GM12878 (cell line): ENCODE measurements at regions not wholly inside any gene's neighbourhood (a gene's known extent, or its start where the extent isn't known, plus 50 kb on each side); places are given as distances from the start of the nearest gene placed in this dataset.

Experiments used
- ATAC-seq: fragments of 200-7000 bp; cut with Tn5 transposase; 3 replicates; pipeline ENCODE4 v1.9.1; 2020; ENCODE audit warnings: mild to moderate bottlenecking, moderate library complexity
- BruUV-seq: library from RNA; stranded (reverse); fragments of 400-500 nt; replicated peaks from 2 replicates; lab custom pipeline; 2021; lab: Mats Ljungman, UMichigan
- CTCF ChIA-PET: fragments of 300-600 bp; sonication (Branson Sonifier 250); formaldehyde crosslinking; extraction: SDS; loops from one replicate; lab custom pipeline; 2021; ENCODE audit warnings: inconsistent platforms; lab: Yijun Ruan, JAX
- POLR2A ChIA-PET: fragments of 350-600 bp; formaldehyde crosslinking; extraction: SDS; loops from one replicate; lab custom pipeline; 2021; ENCODE audit warnings: inconsistent platforms; lab: Charles Lee
- RAD21 ChIA-PET: fragments of 300-600 bp; sonication (Branson Sonifier 250); formaldehyde crosslinking; loops from one replicate; lab custom pipeline; 2023; ENCODE audit warnings: antibody characterized with exemption; ENCODE audit not compliant: unreplicated experiment; lab: Charles Lee
- SMC1A ChIA-PET: fragments of 300-600 bp; sonication (Branson Sonifier 250); formaldehyde crosslinking; loops from one replicate; lab custom pipeline; 2023; ENCODE audit not compliant: unreplicated experiment, uncharacterized antibody; lab: Charles Lee
- DNase-seq: peaks from one replicate; pipeline ENCODE4 v3.0.0-alpha.2; 2011; ENCODE audit warnings: low read depth, low spot score
- FAIRE-seq: peaks from 3 replicates; lab custom pipeline; 2011; peaks lifted over from hg19 to GRCh38; lab: Jason Lieb, UNC
- H2AFZ ChIP-seq: 2 replicates; pipeline ENCODE4 v1.6.0; 2011; ENCODE audit warnings: low read depth, low read length, control low read depth; ENCODE audit not compliant: control insufficient read depth
- H3K27ac ChIP-seq: 2 replicates; pipeline ENCODE4 v1.5.1; 2011; ENCODE audit warnings: control low read depth; ENCODE audit not compliant: control insufficient read depth, insufficient read depth
- H3K27me3 ChIP-seq, 2 experiments: replicated peaks in 1 of 2; 2 replicates each; pipeline versions ENCODE4 v1.6.0 to v1.6.1; 2011; ENCODE audit warnings: low read length in 1 of 2; ENCODE audit not compliant: control insufficient read depth in 2 of 2, insufficient read depth in 2 of 2
- H3K36me3 ChIP-seq, 2 experiments: 2 replicates each; pipeline ENCODE4 v1.5.1; 2011; ENCODE audit warnings: low read length in 1 of 2; ENCODE audit not compliant: control insufficient read depth in 2 of 2, insufficient read depth in 2 of 2
- H3K4me1 ChIP-seq: 2 replicates; pipeline ENCODE4 v1.6.1; 2011; ENCODE audit warnings: mild to moderate bottlenecking, low read length, moderate library complexity, mixed read lengths; ENCODE audit not compliant: control insufficient read depth, insufficient read depth
- H3K4me2 ChIP-seq: 2 replicates; pipeline ENCODE4 v1.6.0; 2011; ENCODE audit warnings: control low read depth; ENCODE audit not compliant: control insufficient read depth, insufficient read depth
- H3K4me3 ChIP-seq: fragments of 200-600 bp; sonication (generic); 2 replicates; pipeline ENCODE4 v1.5.1; 2016
- H3K79me2 ChIP-seq: 2 replicates; pipeline ENCODE4 v1.6.0; 2011; ENCODE audit warnings: low read length; ENCODE audit not compliant: control insufficient read depth, insufficient read depth
- H3K9ac ChIP-seq: 2 replicates; pipeline ENCODE4 v1.8.0; 2011; ENCODE audit warnings: low read length, control low read depth, mixed read lengths; ENCODE audit not compliant: control insufficient read depth, insufficient read depth
- H3K9me3 ChIP-seq: replicated peaks from 3 replicates; pipeline ENCODE4 v1.5.1; 2011; ENCODE audit warnings: mild to moderate bottlenecking, low read length; ENCODE audit not compliant: control insufficient read depth, insufficient read depth
- H4K20me1 ChIP-seq: 2 replicates; pipeline ENCODE4 v1.6.0; 2011; ENCODE audit not compliant: control insufficient read depth, insufficient read depth
- EP300 ChIP-seq, 2 experiments: fragments of 150-350 bp in 1 of 2; IDR thresholded peaks; 2 replicates each; pipeline ENCODE4 v1.6.1; 2011 to 2012; ENCODE audit warnings: low read depth in 2 of 2, low read length in 2 of 2, borderline replicate concordance in 1 of 2, improper control_type of control experiment in 1 of 2, inconsistent platforms in 1 of 2; ENCODE audit not compliant: control insufficient read depth in 1 of 2
- JUNB ChIP-seq: IDR thresholded peaks from 2 replicates; pipeline ENCODE4 v1.6.1; 2016; ENCODE audit warnings: antibody characterized with exemption, mild to moderate bottlenecking
- JUND ChIP-seq: IDR thresholded peaks from 2 replicates; pipeline ENCODE4 v1.6.1; 2012; ENCODE audit warnings: low read depth, mild to moderate bottlenecking, low read length, improper control_type of control experiment, moderate library complexity
- TCF7 ChIP-seq: IDR thresholded peaks from 2 replicates; pipeline ENCODE4 v1.6.1; 2014; ENCODE audit warnings: antibody characterized with exemption, borderline replicate concordance
- YBX1 ChIP-seq: fragments of 450-650 bp; IDR thresholded peaks from 2 replicates; pipeline ENCODE4 v1.6.1; 2016; ENCODE audit warnings: antibody characterized with exemption
- ZNF384 ChIP-seq: IDR thresholded peaks from 2 replicates; pipeline ENCODE4 v1.6.1; 2012; ENCODE audit warnings: low read depth, mild to moderate bottlenecking, low read length, improper control_type of control experiment, borderline replicate concordance
- WGBS: methylation state at CpG from one replicate; pipeline ENCODE4 v1.1.6; 2016; ENCODE audit warnings: low lambda C conversion rate; ENCODE audit not compliant: insufficient replicate concordance, insufficient coverage; ENCODE audit errors: missing lambda C conversion rate; 5-methylcytosine and 5-hydroxymethylcytosine counted together
- in situ Hi-C: fragments of 300-500 bp; cut with MboI; formaldehyde crosslinking; loops from 9 replicates; pipeline ENCODE4 v1.14.3; 2018; ENCODE audit warnings: mixed read lengths
- intact Hi-C: fragments of 100-400 bp; cut with micrococcal nuclease; formaldehyde crosslinking; loops from one replicate; pipeline ENCODE4 v1.14.2; 2022; ENCODE audit not compliant: unreplicated experiment
- TF ChIP-seq, protein P1 (sequence below): fragments of 450-650 bp; conservative IDR thresholded peaks from 2 replicates; pipeline ENCODE4 v1.6.1; 2017; ENCODE audit warnings: mild to moderate bottlenecking, moderate library complexity

DNA sequence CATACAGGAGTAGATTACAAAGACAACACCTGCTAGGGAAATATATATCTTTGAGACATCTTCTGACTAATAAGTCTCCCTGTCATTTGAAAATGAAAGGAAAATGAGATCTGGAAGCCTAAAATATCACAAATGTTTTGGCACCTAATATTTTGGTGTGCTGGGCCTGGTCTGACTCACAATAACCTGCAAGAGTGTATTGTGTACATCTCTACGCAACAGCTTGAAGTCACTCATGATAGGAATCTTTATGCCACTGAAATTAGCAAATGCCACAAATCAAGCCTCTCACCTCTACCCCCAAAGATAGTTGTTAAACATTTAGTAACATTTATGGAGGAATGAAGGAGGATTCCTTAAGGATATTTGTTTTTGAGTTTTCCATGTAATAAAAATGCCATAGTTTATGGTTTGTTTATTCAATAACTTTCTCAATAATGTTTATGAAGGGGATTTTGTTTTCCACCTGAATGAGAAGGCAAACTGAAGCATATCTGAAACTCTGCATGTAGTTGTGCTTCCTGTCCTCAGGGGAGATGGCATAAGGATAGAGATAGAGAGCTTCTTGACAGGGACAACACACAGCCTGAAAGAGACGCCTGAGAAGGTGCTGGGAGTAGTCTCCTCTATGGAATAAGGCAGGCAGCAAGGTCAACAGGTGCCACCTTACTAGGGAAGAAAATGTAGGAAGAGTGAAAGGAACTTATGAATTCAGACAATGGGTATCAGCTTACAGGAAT is 197.4 kb downstream of the AHR start:
- Histone ChIP-seq H3K9ac (no peak overlapping the region), H3K4me3 (no peak overlapping the region), H4K20me1 (no peaks in the 10 kb centered on the region), H3K4me1 (no peaks in the 10 kb centered on the region), H3K27me3 (no peaks in the 10 kb centered on the region)
- TF ChIP-seq ZNF384: no peak
- TF ChIP-seq EP300 (IDR thresholded peaks at IDR 0.05; ENCODE audit: borderline replicate concordance in 1 of 2, control insufficient read depth in 1 of 2, low read depth in 2 of 2, low read length in 2 of 2): peak in 1 of 2 experiments; percentile 41; a peak in 1 of 4 replicates
- no peak for TF ChIP-seq JUND
- TF ChIP-seq JUNB: peak; percentile 33; the same call in 1 of the 2 replicates
- TF ChIP-seq, all 136 proteins: peak for 2
- ATAC-seq: peak; percentile 48
- no peaks in the 10 kb centered on the region for H3K79me2 ChIP-seq
- ChIA-PET POLR2A (interaction anchor here (1.8 kb wide), 1 partner anchor 10 kb away, joined by 5 read pairs; no protein-coding TSS in a partner anchor), CTCF (interaction anchor here (0.6 to 1.6 kb wide), 6 partner anchors 11 to 194 kb away, joined by 3 to 4 read pairs (median 3); no protein-coding TSS in a partner anchor), SMC1A (interaction anchor here (0.5 to 2.5 kb wide), 14 partner anchors 10 to 335 kb away, joined by 3 to 22 read pairs (median 4); no protein-coding TSS in a partner anchor), RAD21 (interaction anchor here (0.9 to 1.7 kb wide), 3 partner anchors 10 to 93 kb away, joined by 4 to 5 read pairs (median 4); no protein-coding TSS in a partner anchor)
- intact Hi-C loops (loop anchor here (10.0 kb wide), 1 partner anchor 341 kb away; no protein-coding TSS in a partner anchor), in situ Hi-C loops (no loop called here)
- H3K9me3 ChIP-seq: no peaks in the 10 kb centered on the region
- FAIRE-seq: no peak
- no peak overlapping the region for H3K4me2 ChIP-seq
- no peak overlapping the region for H2AFZ ChIP-seq
- no TSS peak for BruUV-seq
- DNase-seq: no peak
- no peak overlapping the region for H3K27ac ChIP-seq
- no peaks in the 10 kb centered on the region for H3K36me3 ChIP-seq
- WGBS: 85% methylated on average over 2 of the region's 2 CpGs

- intact Hi-C loops: loop anchor here (10.0 kb wide), 1 partner anchor 342 kb away; no protein-coding TSS in a partner anchor
- ChIA-PET POLR2A (interaction anchor here (1.8 kb wide), 1 partner anchor 8 kb away, joined by 5 read pairs; no protein-coding TSS in a partner anchor), RAD21 (interaction anchor here (0.8 to 1.5 kb wide), 5 partner anchors 8 to 196 kb away, joined by 3 to 5 read pairs (median 3); no protein-coding TSS in a partner anchor), SMC1A (interaction anchor here (1.1 to 2.5 kb wide), 11 partner anchors 9 to 195 kb away, joined by 3 to 22 read pairs (median 5); no protein-coding TSS in a partner anchor), CTCF (interaction anchor here (1.0 to 1.6 kb wide), 7 partner anchors 9 to 487 kb away, joined by 3 to 4 read pairs (median 4); no protein-coding TSS in a partner anchor)
- ATAC-seq: no peak
- no peak for FAIRE-seq
- Histone ChIP-seq H3K36me3 (no peaks in the 10 kb centered on the region), H3K9me3 (no peaks in the 10 kb centered on the region), H3K4me3 (no peak overlapping the region), H3K4me1 (no peaks in the 10 kb centered on the region), H3K27me3 (no peaks in the 10 kb centered on the region), H2AFZ (no peak overlapping the region), H3K79me2 (no peaks in the 10 kb centered on the region), H3K27ac (no peak overlapping the region), H4K20me1 (no peaks in the 10 kb centered on the region), H3K9ac (no peak overlapping the region), H3K4me2 (no peak overlapping the region)
- in situ Hi-C loops: no loop called here
- no peak for DNase-seq
- TF ChIP-seq TCF7 (no peak), YBX1 (no peak)
- TF ChIP-seq, protein P1, sequence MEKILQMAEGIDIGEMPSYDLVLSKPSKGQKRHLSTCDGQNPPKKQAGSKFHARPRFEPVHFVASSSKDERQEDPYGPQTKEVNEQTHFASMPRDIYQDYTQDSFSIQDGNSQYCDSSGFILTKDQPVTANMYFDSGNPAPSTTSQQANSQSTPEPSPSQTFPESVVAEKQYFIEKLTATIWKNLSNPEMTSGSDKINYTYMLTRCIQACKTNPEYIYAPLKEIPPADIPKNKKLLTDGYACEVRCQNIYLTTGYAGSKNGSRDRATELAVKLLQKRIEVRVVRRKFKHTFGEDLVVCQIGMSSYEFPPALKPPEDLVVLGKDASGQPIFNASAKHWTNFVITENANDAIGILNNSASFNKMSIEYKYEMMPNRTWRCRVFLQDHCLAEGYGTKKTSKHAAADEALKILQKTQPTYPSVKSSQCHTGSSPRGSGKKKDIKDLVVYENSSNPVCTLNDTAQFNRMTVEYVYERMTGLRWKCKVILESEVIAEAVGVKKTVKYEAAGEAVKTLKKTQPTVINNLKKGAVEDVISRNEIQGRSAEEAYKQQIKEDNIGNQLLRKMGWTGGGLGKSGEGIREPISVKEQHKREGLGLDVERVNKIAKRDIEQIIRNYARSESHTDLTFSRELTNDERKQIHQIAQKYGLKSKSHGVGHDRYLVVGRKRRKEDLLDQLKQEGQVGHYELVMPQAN: no peak
- no TSS peak for BruUV-seq
- 93% methylated on average over 1 of the region's 1 CpG for WGBS
Measured at GRCh38 chr7:17497136-17497535, 198.7 kb downstream of the AHR start.
